Naive thymus-derived CD8-positive, alpha-beta T cell (primary cell): ENCODE measurements at regions not wholly inside any gene's neighbourhood (a gene's known extent, or its start where the extent isn't known, plus 50 kb on each side); places are given as distances from the start of the nearest gene placed in this dataset.

Experiments
- ATAC-seq, 2 donors: fragments of 150-1000 bp; cut with Tn5 transposase in 1 of 2; sonication (Bioruptor Pico), chemical (Tn5 transposase) in 1 of 2; 1 replicate in 1 of 2; 2 replicates in 1 of 2; pipeline ENCODE4 v1.10.0; 2021; ENCODE audit warnings: mild to moderate bottlenecking in 2 of 2, moderate library complexity in 2 of 2
- POLR2A ChIA-PET: fragments of 350-600 bp; sonication (Branson Sonifier 250); formaldehyde crosslinking; loops from one replicate; lab custom pipeline; 2021; ENCODE audit warnings: antibody characterized with exemption; lab: Charles Lee
- DNase-seq, 10 donors: peaks; one replicate each; pipeline versions ENCODE4 v3.0.0 to v3.0.0-alpha.2; 2020 to 2022
- H3K27ac Mint-ChIP-seq, 10 donors: one replicate each; pipeline ENCODE4 v1.8.0; 2020 to 2022; ENCODE audit warnings: mild to moderate bottlenecking in 10 of 10, mixed read lengths in 10 of 10, moderate library complexity in 4 of 10, inconsistent platforms in 1 of 10
- H3K27me3 Mint-ChIP-seq, 5 donors: one replicate each; pipeline ENCODE4 v1.8.0; 2021 to 2022; ENCODE audit warnings: mixed read lengths in 5 of 5
- H3K36me3 Mint-ChIP-seq, 3 donors: one replicate each; pipeline ENCODE4 v1.8.0; 2020 to 2022; ENCODE audit warnings: mixed read lengths in 3 of 3, mild to moderate bottlenecking in 2 of 3, inconsistent platforms in 1 of 3
- H3K4me1 Mint-ChIP-seq, 4 donors: one replicate each; pipeline ENCODE4 v1.8.0; 2021 to 2022; ENCODE audit warnings: mixed read lengths in 4 of 4
- H3K4me3 Mint-ChIP-seq, 10 donors: one replicate each; pipeline ENCODE4 v1.8.0; 2020 to 2022; ENCODE audit warnings: mild to moderate bottlenecking in 10 of 10, mixed read lengths in 10 of 10, moderate library complexity in 6 of 10, inconsistent platforms in 1 of 10
- H3K9me3 Mint-ChIP-seq, 9 donors: one replicate each; pipeline ENCODE4 v1.8.0; 2020 to 2022; ENCODE audit warnings: mixed read lengths in 9 of 9, mild to moderate bottlenecking in 3 of 9, inconsistent platforms in 1 of 9, moderate library complexity in 1 of 9

GRCh38 chr7:106957766-106958165 lies 86.7 kb upstream of the PRKAR2B start:
- Mint-ChIP-seq H3K36me3 (no peaks in the 10 kb centered on the region), H3K9me3 (peaks cover 0 to 3% (median 0%) of the 10 kb centered on the region in 9 donors), H3K4me3 (no peak overlapping the region), H3K27me3 (peaks cover 0 to 4% (median 0%) of the 10 kb centered on the region in 5 donors), H3K4me1 (no peaks in the 10 kb centered on the region), H3K27ac (no peak overlapping the region)
- POLR2A ChIA-PET: no interaction called here
- no peak for DNase-seq
- ATAC-seq: no peak

GRCh38 chr7:106959753-106960152 lies 84.8 kb upstream of the PRKAR2B start:
- ATAC-seq (no peak), DNase-seq (no peak)
- H3K4me1 Mint-ChIP-seq: no peaks in the 10 kb centered on the region
- H3K27ac Mint-ChIP-seq: no peak overlapping the region
- peaks cover 0 to 5% (median 2%) of the 10 kb centered on the region in 5 donors for H3K27me3 Mint-ChIP-seq
- H3K4me3 Mint-ChIP-seq: no peak overlapping the region
- H3K36me3 Mint-ChIP-seq: no peaks in the 10 kb centered on the region
- POLR2A ChIA-PET: no interaction called here
- peaks cover 0 to 3% (median 0%) of the 10 kb centered on the region in 9 donors for H3K9me3 Mint-ChIP-seq

GRCh38 chr7:106962751-106963150 lies 81.8 kb upstream of the PRKAR2B start:
- peaks cover 0 to 3% (median 0%) of the 10 kb centered on the region in 9 donors for H3K9me3 Mint-ChIP-seq
- no peak for DNase-seq
- no peak overlapping the region for H3K27ac Mint-ChIP-seq
- H3K4me3 Mint-ChIP-seq: no peak overlapping the region
- no peak for ATAC-seq
- no peaks in the 10 kb centered on the region for H3K36me3 Mint-ChIP-seq
- POLR2A ChIA-PET: no interaction called here
- H3K27me3 Mint-ChIP-seq: peaks cover 0 to 20% (median 2%) of the 10 kb centered on the region in 5 donors
- no peaks in the 10 kb centered on the region for H3K4me1 Mint-ChIP-seq

- no peaks in the 10 kb centered on the region for H3K36me3 Mint-ChIP-seq
- DNase-seq (no peak), ATAC-seq (no peak)
- H3K4me3 Mint-ChIP-seq: no peak overlapping the region
- H3K27me3 Mint-ChIP-seq: peaks cover 0 to 20% (median 2%) of the 10 kb centered on the region in 5 donors
- H3K9me3 Mint-ChIP-seq: peaks cover 0 to 5% (median 0%) of the 10 kb centered on the region in 9 donors
- POLR2A ChIA-PET: no interaction called here
- H3K27ac Mint-ChIP-seq: no peak overlapping the region
- no peaks in the 10 kb centered on the region for H3K4me1 Mint-ChIP-seq
Observed at GRCh38 chr7:106964466-106964865, 80.0 kb upstream of the PRKAR2B start.

- Mint-ChIP-seq H3K27me3 (peaks cover 0 to 20% (median 2%) of the 10 kb centered on the region in 5 donors), H3K36me3 (no peaks in the 10 kb centered on the region), H3K27ac (no peak overlapping the region), H3K4me3 (no peak overlapping the region), H3K4me1 (no peaks in the 10 kb centered on the region), H3K9me3 (peaks cover 0 to 5% (median 0%) of the 10 kb centered on the region in 9 donors)
- POLR2A ChIA-PET: no interaction called here
- ATAC-seq (no peak), DNase-seq (no peak)
Observed at GRCh38 chr7:106965108-106965507, 79.4 kb upstream of the PRKAR2B start.

GRCh38 chr7:106966121-106966520 lies 78.4 kb upstream of the PRKAR2B start:
- DNase-seq (no peak), ATAC-seq (no peak)
- peaks cover 0 to 5% (median 0%) of the 10 kb centered on the region in 9 donors for H3K9me3 Mint-ChIP-seq
- POLR2A ChIA-PET: interaction anchor here (0.6 kb wide), 1 partner anchor 25 kb away, joined by 3 read pairs; no protein-coding TSS in a partner anchor
- H3K27me3 Mint-ChIP-seq: peaks cover 0 to 20% (median 2%) of the 10 kb centered on the region in 5 donors
- no peak overlapping the region for H3K4me3 Mint-ChIP-seq
- H3K27ac Mint-ChIP-seq: no peak overlapping the region
- H3K4me1 Mint-ChIP-seq: no peaks in the 10 kb centered on the region
- no peaks in the 10 kb centered on the region for H3K36me3 Mint-ChIP-seq

GRCh38 chr7:106968160-106968559 lies 76.3 kb upstream of the PRKAR2B start:
- H3K4me3 Mint-ChIP-seq: no peak overlapping the region
- POLR2A ChIA-PET: no interaction called here
- peaks cover 0 to 15% (median 2%) of the 10 kb centered on the region in 5 donors for H3K27me3 Mint-ChIP-seq
- ATAC-seq (no peak), DNase-seq (no peak)
- H3K27ac Mint-ChIP-seq: no peak overlapping the region
- no peaks in the 10 kb centered on the region for H3K4me1 Mint-ChIP-seq
- H3K36me3 Mint-ChIP-seq: no peaks in the 10 kb centered on the region
- peaks cover 0 to 5% (median 0%) of the 10 kb centered on the region in 9 donors for H3K9me3 Mint-ChIP-seq

GRCh38 chr7:106978425-106979420 lies 65.8 kb upstream of the PRKAR2B start:
- H3K36me3 Mint-ChIP-seq: no peaks in the 10 kb centered on the region
- H3K27me3 Mint-ChIP-seq: peaks cover 0 to 9% (median 0%) of the 10 kb centered on the region in 5 donors
- no peak for ATAC-seq
- no peak overlapping the region for H3K27ac Mint-ChIP-seq
- no peak overlapping the region for H3K4me3 Mint-ChIP-seq
- POLR2A ChIA-PET: no interaction called here
- no peaks in the 10 kb centered on the region for H3K4me1 Mint-ChIP-seq
- no peak for DNase-seq
- H3K9me3 Mint-ChIP-seq: no peaks in the 10 kb centered on the region

- Mint-ChIP-seq H3K36me3 (no peaks in the 10 kb centered on the region), H3K9me3 (no peaks in the 10 kb centered on the region), H3K27ac (no peak overlapping the region), H3K4me3 (no peak overlapping the region), H3K27me3 (peaks cover 0 to 9% (median 0%) of the 10 kb centered on the region in 5 donors), H3K4me1 (no peaks in the 10 kb centered on the region)
- DNase-seq (no peak), ATAC-seq (no peak)
- POLR2A ChIA-PET: no interaction called here
Observed at GRCh38 chr7:106979551-106980357, 64.8 kb upstream of the PRKAR2B start.

- no peak for DNase-seq
- H3K27me3 Mint-ChIP-seq: peaks cover 0 to 9% (median 0%) of the 10 kb centered on the region in 5 donors
- POLR2A ChIA-PET: no interaction called here
- no peaks in the 10 kb centered on the region for H3K36me3 Mint-ChIP-seq
- no peak for ATAC-seq
- H3K27ac Mint-ChIP-seq: no peak overlapping the region
- H3K9me3 Mint-ChIP-seq: no peaks in the 10 kb centered on the region
- H3K4me3 Mint-ChIP-seq: no peak overlapping the region
- no peaks in the 10 kb centered on the region for H3K4me1 Mint-ChIP-seq
Observed at GRCh38 chr7:106980358-106980685, 64.2 kb upstream of the PRKAR2B start.

- Mint-ChIP-seq H3K27me3 (peaks cover 0 to 9% (median 0%) of the 10 kb centered on the region in 5 donors), H3K36me3 (no peaks in the 10 kb centered on the region), H3K27ac (peak overlapping the region in 1 of 10 donors; percentile 50), H3K9me3 (no peaks in the 10 kb centered on the region), H3K4me3 (no peak overlapping the region), H3K4me1 (no peaks in the 10 kb centered on the region)
- DNase-seq (no peak), ATAC-seq (no peak)
- POLR2A ChIA-PET: no interaction called here
Observed at GRCh38 chr7:106982415-106982814, 62.1 kb upstream of the PRKAR2B start.

GRCh38 chr7:106984034-106984433 lies 60.5 kb upstream of the PRKAR2B start:
- POLR2A ChIA-PET: interaction anchor here (0.7 kb wide), 1 partner anchor 40 kb away, joined by 3 read pairs; no protein-coding TSS in a partner anchor
- H3K27me3 Mint-ChIP-seq: peaks cover 0 to 9% (median 0%) of the 10 kb centered on the region in 5 donors
- H3K36me3 Mint-ChIP-seq: no peaks in the 10 kb centered on the region
- no peaks in the 10 kb centered on the region for H3K9me3 Mint-ChIP-seq
- DNase-seq (no peak), ATAC-seq (no peak)
- H3K4me3 Mint-ChIP-seq: no peak overlapping the region
- H3K27ac Mint-ChIP-seq: peak overlapping the region in 1 of 10 donors; percentile 38
- no peaks in the 10 kb centered on the region for H3K4me1 Mint-ChIP-seq
